T47D (cell line): ENCODE measurements at regions not wholly inside any gene's neighbourhood (a gene's known extent, or its start where the extent isn't known, plus 50 kb on each side); places are given as distances from the start of the nearest gene placed in this dataset.
"Not testable (repeated sequence)": the region's sequence is repeated elsewhere in the genome, so short reads cannot be mapped to it uniquely, and the experiment has no call there.

Experiments used
- DNase-seq, 2 experiments: peaks; one replicate each; pipeline versions ENCODE4 v3.0.0 to v3.0.0-alpha.2; 2011 to 2012; ENCODE audit warnings: low read depth in 1 of 2, low spot score in 1 of 2
- JUND ChIP-seq: IDR thresholded peaks from 2 replicates; pipeline ENCODE4 v1.6.1; 2012; ENCODE audit warnings: low read depth
- in situ Hi-C: cut with HindIII; loops from 2 replicates; pipeline ENCODE4 v1.10.0; 2016; ENCODE audit warnings: low sequenced_read_pairs, low pct_unique_long_range_greater_than_20kb

GRCh38 chr22:23400286-23400981, 179.7 kb downstream of the IGLL1 start:
- no peak for TF ChIP-seq JUND
- in situ Hi-C loops = no loop called here
- DNase-seq = no peak

DNA sequence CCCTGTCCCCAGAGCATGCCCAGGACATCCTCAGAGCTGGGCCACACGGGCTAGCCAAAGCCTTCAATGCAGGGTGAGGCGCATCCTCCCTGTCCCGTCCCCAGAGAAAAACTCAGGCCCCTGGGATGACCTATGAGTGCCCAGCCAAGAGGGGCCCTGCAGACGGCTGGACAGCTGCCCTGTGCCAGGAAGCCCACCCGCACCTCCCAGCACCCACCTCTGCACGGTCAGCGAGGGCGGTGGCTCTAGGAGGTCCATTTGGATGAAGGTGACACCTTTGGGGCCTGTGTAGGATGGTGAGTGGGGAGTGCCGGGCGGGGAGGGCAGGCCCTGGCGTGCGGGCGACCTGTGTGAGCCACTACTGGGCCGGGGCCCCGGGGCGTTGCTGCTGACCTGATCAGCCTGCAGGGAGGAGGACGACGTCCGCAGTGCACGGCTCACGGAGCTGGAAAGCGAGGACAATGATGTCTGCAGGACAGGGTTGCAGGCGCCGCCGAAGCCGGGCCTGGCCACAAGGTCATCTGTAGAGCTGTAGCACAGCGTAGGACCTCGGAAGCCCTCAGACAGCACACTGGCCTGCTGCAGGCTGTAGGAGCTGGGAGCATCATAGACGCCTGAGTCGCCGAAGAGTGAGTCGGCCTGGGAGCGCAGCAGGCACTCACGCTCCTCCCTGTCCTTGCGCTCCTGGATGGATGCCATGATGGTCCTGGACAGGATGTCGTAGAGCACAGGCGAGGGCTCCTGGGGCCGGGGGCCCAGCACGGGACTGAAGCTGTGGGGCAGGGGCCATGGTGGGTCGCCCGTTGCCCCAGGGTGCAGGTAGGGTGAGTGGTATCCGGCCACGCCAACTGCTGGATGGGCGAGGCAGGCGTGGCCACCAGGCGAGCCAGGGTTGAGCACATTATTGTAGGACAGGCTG, 180.5 kb downstream of the IGLL1 start:
- in situ Hi-C loops = no loop called here
- DNase-seq = no peak
- no peak for TF ChIP-seq JUND

GRCh38 chr22:23398701-23399366, 181.3 kb downstream of the IGLL1 start:
- no peak for DNase-seq
- TF ChIP-seq JUND = no peak
- in situ Hi-C loops = no loop called here

- no peak for DNase-seq
- in situ Hi-C loops = no loop called here
- TF ChIP-seq JUND = no peak
Measured at GRCh38 chr22:23397613-23398567, 182.2 kb downstream of the IGLL1 start.

GRCh38 chr22:23397008-23397612, 183.0 kb downstream of the IGLL1 start:
- TF ChIP-seq JUND = no peak
- in situ Hi-C loops = no loop called here
- no peak for DNase-seq

- DNase-seq = no peak
- in situ Hi-C loops = no loop called here
- no peak for TF ChIP-seq JUND
Measured at GRCh38 chr22:23396362-23397007, 183.6 kb downstream of the IGLL1 start.

DNA sequence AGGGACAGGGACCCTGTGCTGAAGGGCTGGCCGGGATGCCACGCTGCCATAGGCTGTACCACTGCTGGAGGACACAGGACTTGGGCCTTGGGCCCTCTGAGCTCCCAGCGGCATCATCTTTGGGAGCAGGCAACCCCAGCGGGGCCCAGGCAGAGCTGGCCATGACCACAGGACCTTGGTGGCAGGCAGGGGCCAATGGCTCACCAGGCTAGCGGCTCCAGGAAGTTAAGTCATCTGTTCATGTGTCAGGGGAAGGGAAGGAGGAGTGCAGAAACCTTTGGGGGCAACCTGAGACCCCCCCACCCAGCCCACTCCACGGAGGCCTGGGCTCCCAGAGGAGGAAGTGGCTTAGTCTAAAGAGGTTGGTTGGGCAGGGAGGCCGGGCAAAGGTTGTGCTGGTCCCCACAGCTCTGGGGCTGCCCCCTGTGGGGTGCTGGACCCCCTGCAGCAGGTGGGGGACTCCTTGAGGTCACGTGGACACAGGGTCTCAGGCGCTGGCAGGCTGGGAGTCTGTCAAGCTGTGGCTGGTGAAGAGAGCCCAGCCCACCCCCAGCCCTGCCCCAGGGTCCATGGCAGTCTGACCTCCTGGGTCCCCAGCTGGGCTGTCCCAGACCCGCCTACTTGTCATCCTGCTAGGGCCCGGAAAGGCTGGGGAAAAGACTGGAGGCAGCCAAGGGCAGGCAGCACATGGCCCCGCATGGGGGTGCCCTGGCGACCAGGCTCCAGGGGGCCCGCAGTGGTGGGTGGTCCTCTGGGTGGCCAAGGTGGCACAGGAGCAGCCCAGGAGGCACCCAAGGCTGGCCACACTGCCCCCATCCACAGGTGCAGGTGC, 184.3 kb downstream of the IGLL1 start:
- no peak for TF ChIP-seq JUND
- in situ Hi-C loops = no loop called here
- no peak for DNase-seq

DNA sequence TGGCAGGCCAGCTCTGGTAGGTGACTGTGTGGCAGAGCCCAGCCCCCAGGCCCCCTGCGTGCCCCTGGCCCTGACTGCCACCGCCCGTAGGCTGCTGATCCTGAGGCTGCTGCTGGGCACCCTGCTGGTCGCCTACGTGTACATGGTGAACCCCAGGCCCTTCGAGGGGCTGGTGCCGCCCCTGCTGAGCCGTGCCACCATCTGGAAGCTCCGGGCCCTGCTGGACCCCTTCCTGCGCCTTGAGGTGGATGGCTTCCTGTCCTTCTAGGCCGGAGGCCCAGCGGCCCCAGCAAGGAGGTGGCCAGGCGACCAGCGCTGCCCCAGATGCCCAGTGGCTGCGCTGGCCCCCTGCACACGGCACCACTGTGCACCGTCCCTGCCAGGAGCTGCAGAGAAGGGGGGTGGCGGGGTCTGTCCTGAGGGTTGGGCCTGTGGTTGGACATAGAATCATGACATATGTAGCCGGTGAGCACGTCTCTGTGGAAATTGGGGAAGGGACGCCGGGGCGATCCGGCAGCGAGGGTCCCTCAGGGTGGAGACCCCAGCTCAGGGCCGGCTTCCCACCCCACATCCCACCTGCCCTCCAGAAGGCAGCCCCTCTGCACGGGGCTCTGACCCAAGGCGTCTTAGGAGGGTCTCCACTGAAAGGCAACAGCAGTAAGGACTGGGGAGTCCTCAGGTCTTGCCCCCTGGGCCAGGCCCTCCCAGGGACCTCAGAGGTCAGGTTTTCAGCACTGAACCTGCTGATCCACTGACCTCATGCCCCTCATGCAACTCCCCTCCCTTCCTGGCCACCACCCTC, 185.4 kb downstream of the IGLL1 start:
- in situ Hi-C loops = no loop called here
- no peak for TF ChIP-seq JUND

DNA sequence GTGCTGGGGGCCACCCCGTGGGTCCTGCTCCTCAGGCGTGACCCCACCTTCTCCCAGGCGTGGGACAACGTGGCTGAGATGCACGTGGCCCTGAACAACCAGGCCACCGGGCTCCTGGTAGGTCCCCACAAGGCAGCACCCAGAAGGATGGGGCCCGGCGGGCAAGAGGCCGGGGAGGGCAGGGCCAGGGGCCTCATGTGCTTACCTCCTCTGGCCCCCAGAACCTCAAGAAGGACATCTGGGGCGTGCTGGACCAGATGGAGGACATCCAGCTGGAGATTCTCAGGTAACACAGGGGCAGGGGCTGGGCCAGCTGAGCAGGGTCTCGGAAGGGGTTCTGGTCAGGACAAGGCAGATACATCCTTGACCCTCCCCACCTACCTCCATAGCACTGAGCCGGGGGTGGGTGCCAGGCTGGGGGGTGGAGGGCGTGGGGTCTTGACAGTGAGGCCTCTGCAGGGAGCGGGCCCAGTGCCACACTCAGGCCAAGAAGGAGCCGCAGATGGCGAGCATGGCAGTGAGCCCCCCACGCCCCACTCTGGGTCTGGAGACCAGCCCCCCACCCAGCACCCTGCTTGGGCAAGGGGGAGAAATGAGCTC, 186.3 kb downstream of the IGLL1 start:
- in situ Hi-C loops = no loop called here
- no peak for TF ChIP-seq JUND
- DNase-seq = no peak

More for the DNA sequence above, 185.4 kb downstream of the IGLL1 start:
- DNase-seq = no peak

- in situ Hi-C loops, DNase-seq: not testable (repeated sequence)
Measured at GRCh38 chr22:23393199-23393598, 186.9 kb downstream of the IGLL1 start.
